Hypothalamus (tissue), 51 donors: ENCODE measurements at regions not wholly inside any gene's neighbourhood (a gene's known extent, or its start where the extent isn't known, plus 50 kb on each side); places are given as distances from the start of the nearest gene placed in this dataset.

Experiments used
- DNase-seq, 51 donors: peaks; one replicate each; lab custom pipeline; 2025; lab: John Stamatoyannopoulos, UW

DNA sequence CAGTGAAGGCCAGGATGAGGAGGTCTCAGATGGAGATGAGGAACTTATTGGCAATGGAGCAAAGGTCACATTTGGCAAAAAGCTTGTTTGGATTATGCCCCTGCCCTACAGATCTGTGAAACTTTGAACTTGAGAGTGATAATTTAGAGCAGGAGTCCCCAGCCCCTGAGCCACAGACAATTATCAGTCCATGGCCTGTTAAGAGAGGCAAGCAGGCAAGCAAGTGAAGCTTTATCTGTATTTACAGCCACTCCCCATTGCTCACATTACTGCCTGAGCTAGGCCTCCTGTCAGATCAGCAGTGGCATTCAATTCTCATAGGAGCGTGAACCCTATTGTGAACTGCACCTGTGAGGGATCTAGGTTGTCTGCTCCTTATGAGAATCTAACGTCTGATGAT is 1076.9 kb upstream of the TENM4 start:
- DNase-seq = no peak

DNA sequence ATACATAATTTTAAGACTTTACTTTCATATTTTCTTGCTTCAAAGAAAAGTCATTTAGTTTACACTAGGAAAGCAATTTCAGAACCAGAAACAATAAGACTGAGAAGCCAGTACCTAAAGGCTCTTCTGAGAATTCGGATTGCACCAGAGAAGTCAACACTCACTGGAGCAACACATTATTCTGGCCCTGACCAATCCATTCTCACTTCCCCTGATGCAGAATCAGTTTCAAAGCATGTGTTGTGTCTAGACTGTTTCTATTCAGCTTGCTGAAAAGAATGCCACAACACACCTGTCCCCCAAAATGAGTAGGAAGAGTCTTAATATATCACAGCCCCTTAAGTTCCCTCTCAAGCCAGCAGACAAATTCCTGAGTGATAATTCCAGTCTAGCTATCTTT is 1074.3 kb upstream of the TENM4 start:
- no peak for DNase-seq

DNA sequence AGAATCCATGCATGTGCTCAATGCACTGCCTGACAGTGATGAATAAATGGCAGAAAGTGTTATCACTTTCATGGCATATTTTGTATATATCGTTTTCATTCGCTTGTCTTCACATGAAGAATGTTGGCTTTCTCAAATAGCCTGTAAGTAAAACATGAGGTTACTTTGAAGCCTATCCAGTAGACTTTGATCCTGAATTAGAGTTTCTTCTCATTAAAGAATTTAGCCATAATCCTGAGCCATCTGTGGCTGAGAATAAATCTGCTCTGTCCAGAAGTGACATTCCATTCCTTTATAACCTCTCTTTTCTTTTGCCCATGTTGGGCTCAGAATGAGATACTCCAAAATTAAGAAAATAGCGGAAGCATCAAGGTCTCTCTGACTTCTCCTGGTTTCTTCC is 1071.7 kb upstream of the TENM4 start:
- DNase-seq = no peak

DNA sequence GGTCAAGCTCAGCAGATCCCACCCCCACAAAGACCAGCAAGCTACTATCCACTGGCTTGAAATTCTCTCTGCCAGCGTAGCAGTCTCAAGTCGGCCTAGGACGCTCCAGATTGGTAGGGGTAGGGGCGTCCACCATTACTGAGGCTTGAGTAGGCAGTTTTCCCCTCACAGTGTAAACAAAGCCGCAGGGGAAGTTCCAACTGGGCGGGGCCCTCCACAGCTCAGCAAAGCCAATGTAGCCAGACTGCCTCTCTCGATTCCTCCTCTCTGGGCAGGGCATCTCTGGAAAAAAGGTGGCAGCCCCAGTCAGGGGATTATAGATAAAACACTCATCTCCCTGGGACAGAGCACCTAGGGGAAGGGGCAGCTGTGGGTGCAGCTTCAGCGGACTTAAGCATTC is 1064.9 kb upstream of the TENM4 start:
- no peak for DNase-seq

DNA sequence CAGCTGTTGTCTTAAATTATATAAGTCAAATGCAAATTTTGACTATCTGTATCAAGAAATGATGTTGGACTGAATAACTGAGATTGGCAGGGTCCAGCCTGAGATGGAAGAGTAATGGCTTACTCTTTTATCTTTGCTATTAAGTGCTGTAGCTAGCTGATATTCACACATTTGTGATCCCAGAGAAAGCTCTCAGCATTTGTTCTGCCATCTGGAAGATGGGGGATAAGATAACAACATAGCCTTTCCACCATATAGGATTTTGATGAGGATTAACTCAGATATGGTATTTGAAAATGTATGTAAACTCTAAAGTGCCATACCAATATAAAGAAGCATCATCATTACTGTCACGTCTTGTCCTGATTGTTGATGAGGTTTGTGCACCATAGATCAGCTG is 1063.2 kb upstream of the TENM4 start:
- DNase-seq = no peak

DNA sequence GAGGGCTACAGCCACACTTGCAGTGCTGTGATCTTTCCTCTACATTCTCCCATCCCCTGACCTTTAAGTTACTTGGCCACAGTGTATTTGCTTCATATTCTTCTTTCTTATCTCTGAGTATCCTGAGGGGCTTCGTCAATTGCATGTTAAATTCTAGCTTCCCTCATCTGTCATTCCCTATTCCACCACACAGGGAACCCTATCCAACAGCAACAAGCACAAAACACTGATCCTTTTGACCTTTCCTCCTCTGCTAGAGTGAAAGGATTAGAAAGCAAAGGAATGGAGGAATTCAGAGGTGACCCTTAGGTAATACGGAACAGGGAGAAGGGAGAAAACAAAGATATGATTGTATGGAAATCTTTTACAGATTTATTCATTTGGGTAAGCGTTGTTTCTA is 1061.7 kb upstream of the TENM4 start:
- no peak for DNase-seq

DNA sequence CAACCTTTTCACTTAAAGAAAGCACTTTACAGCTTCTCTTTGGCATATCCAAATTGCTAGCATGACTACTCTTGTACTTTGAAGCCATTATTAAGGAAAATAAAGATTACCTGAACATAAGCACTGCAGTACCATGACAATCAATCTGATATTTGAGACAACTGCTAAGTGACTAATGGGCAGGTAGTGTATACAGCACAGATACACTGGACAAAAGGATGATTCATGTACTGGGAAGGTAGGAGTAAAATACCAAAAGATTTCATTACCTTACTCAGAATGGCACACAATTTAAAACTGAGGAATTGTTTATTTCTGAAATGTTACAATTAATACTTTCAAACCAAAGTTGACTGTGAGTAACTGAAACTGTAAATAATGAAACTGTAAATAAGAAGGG is 1054.3 kb upstream of the TENM4 start:
- no peak for DNase-seq

DNA sequence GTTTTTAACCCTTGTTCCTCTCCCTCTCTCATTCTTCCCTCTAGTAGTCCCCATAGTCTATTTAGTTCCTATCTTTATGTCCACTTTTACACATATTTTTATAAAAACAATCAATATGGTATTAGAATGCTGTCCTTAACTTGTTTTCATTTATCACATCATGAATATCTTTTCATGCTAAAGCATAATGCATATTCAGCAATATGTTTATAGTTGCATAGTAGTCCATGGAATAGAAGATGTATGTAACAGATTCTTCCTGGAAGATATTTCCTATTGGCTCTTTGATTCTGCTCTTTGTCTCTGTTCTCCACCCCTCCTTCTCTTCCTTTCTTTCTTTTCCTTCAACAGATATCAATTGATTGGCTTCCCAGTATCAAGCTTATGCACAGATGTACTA is 1047.1 kb upstream of the TENM4 start:
- no peak for DNase-seq

DNA sequence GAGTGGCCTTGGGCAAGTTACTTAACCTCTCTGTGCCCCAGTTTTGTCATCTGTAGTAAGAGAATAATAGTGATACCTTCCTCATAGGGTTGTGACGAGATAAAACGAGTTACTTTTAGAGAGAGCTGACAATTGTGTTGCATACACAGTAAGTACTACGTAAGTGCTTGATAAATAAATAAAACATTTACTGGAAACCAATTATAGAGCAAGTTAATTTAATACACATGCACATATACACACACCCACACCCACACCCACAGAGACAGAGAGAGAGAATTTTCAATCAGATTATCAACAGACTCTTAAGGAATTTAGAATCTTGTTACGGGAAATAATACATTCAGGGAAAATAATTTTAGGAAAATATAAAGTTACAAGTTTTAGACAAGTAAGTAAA is 1045.8 kb upstream of the TENM4 start:
- DNase-seq = no peak

DNA sequence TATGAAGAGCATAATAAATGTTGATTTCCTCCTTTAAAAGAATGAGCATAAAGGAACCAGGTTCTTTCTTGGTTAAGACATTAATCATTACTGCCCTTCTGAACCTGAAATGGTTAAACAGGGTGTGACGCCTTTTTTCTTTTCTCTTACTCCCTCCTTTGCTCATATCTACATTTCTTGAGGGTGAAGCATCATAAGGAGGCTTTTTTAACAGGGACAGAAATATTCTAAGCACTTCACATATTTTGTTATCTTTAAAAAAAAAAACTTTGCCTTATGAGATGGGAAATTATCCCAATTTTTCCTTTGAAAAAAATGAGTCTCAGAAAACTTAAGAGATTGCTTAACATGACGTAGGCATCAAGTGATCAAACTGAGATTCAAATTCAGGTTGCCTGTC is 1036.3 kb upstream of the TENM4 start:
- no peak for DNase-seq

DNA sequence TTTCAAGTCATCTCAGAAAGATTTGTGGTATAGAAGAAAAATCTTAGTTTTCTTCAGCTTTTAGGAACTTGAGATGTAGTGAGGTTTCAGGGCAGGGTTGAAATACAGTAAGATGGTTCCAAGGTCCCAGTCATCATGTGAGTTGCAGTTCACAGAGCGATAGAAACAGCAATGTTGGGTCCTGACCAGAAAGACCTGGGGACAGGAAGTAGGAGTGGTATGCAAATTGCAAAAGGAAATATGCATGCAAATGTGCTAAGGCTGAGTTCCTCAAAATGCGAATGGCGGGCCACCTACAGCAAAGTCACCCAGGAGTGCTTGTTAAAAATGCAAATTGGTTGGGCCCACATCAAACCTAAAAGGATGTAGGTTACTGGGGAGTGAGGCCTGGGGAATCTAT is 1032.7 kb upstream of the TENM4 start:
- DNase-seq = no peak

DNA sequence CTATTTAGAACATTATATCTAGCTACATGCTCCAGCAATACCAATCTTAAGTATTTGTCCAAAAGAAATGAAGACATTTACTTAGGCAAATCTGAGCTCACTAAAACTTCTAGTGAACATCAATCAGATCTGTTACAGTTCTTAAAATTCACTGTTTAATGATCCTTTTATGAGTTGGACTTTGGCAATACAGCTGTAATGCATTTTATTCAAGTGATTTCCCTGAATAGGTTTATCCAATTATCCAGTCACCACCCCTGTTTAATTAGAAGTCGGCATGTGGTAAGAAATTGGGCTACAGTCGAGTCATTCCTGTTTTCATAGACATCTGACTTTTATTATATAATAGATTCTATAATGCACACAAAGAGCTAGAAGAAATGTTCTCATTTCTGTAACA is 1029.0 kb upstream of the TENM4 start:
- no peak for DNase-seq

DNA sequence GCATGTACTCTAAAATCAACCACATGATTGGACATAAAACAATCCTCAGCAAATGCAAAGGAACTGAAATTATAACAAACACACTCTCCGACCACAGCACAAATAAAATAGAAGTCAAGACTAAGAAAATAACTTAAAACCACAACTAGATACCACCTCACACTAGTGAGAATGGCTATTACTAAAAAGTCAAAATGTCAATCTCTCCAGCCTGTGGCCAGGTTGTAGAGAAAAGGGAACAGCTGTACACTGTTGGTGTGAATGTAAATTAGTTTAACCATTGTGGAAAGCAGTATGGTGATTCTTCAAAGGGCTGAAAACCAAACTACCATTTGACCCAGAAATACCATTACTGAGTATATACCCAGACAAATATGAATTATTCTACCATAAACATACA is 1025.7 kb upstream of the TENM4 start:
- DNase-seq = no peak

DNA sequence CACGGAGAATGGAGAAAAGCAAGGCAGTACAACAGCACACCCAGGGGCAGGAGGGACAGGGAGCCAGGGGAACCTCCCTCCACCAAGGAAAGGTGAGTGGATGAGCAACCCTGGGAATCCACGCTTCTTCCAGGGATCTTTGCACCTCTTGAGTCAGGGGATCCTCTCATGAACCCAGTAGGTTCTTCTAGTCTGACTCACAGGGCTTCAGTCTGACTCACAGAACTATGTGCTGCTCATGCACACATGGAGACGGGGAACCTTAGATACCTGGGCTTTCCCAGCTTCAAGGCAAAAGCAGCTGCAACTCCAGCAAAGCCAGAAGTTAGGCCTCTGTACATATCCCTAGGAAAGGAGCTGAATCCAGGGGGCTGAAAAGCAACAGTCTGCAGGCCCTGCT is 1021.4 kb upstream of the TENM4 start:
- no peak for DNase-seq

DNA sequence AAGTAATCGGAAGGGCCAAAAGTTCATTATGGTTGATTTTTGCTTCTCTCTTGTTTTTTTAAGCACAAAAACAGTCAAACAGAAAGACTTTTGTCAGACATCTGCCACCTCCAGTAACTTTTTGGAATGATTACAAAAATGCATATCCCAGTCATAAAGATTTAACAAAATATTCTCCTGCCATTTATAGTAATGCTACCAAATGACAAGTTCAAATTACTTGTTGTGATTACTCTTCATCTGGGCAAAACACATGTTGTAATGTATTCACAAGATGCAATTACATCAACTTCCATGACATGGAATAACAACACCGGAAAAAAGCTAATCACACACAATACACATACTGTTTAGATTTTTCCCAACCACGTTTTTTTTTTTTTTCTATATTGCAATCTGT is 1017.5 kb upstream of the TENM4 start:
- no peak for DNase-seq

DNA sequence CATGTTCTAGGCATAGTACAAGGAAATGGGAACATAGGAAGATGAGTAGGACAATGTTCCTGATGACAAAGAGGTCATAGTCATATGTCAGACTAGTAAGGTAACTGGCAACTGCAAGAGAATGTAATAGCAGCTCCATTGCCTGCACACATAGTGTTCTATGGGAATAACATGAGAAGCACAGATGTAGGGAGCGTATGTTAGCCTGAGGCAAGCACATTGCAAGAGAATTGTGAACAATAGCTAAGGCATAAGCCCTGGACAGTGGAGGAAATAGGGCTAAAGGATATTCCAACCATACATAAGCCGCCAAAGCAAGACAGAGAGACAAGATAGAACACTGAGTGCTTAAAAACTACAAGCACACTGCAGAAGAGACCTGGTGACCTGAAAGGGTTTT is 1017.0 kb upstream of the TENM4 start:
- DNase-seq = no peak

DNA sequence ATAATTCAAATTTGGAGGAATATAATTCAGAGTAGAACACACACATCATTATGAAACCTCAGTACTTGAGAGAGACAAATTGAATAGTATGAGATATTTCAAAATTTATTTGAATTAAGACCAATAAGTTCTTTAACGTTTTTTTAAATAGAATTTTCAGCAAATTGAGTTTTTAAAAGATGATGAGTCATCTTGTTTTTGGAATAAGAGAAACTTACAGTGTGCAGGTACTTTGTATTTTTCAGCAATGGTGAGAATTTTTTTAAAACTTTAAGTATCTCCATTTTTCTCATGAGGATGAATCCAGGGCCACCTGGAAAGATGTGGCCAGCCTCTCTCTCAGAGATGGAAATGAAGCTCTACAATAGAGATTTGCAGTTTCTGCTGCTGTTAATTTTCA is 1015.0 kb upstream of the TENM4 start:
- DNase-seq = no peak

DNA sequence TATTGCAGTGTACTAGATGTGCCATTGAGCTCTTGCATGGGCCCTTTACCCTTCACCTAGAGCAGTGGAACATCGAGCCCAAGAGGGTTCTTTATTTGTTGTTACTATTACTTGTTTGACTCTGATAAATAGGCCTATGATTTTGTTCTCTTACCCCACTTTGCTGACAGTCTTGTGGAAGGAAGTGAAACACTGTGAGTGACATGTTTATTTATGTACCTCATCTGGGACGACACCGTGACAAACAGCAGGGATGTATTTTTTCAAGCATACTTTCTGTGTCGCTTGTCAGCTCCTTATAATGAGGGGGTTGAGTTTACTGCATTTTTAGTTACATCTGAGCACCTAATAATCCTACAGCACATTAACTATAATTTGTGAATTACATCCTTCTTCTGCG is 1010.3 kb upstream of the TENM4 start:
- no peak for DNase-seq

DNA sequence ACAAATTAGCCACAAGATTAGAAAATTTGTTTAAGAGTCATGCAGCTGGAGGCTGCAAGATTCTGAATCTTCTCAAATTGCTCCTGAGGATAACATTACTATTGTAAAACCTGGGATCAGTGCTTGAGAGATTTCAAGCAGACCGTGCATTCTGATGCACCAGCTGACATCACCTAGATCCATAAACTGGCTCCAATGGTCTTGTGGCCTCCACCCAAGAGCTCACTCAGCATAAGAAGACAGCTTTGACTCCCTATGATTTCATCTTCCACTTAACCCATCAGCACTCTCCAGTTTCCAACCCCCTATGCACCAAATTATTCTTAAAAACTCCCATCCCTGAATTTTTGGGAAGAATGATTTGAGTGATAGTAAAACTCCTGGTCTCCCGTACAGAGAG is 1007.9 kb upstream of the TENM4 start:
- DNase-seq = no peak

DNA sequence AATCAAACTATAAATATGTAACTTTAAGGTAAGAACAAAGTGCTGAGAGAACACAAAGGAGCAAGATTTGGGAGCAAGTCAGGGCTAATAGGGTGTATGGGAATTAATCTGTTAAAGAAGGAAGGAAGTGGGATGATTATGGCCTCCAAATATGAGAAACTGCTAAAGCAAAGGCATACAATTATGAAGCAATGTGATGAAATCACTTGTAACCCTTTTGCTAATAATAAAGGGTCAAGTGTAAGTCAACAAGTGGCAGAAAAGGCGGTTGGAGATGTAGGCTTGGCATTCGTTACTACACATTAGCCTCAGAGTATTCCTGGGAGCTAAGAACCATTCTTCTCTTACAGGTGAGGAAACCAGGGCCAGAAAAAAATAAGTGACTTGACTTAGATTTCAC is 1002.3 kb upstream of the TENM4 start:
- no peak for DNase-seq

DNA sequence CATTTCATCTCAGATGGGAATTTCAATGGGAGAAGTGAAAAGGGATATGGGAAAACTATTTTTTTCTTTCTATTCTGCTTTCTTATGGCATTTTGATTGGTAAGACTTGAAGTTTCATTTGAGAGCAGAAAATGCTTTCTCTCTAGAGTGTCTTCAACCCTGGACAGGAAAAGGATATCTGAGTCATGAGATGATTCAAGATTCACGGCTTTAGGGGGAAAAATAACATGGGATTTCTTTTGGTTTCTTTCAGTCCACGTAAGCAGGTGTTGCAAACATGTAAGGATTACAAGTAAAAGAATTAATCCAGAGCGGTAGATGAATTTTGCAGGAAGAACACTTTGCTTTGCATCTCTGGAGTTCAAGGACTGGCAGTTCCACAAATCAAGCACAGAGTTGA is 1001.0 kb upstream of the TENM4 start:
- DNase-seq = no peak

DNA sequence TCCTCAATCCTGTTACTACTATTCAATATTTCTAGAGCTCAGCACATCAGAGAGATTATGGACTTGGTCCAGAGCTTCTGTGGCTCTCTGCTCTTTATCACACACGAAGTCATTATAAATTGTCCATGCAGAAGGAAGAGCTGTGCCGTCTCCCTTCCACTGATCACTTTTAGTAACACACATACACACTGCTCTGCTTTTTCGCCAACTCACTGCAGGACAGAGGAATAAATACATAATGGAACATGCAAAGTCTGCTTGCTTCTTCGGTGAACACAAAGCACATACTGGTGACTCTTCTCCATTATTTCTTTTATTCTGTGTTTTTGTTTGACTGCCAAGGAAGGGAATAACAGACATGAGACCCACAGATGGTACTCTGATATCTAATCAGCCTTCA is 1000.0 kb upstream of the TENM4 start:
- no peak for DNase-seq

DNA sequence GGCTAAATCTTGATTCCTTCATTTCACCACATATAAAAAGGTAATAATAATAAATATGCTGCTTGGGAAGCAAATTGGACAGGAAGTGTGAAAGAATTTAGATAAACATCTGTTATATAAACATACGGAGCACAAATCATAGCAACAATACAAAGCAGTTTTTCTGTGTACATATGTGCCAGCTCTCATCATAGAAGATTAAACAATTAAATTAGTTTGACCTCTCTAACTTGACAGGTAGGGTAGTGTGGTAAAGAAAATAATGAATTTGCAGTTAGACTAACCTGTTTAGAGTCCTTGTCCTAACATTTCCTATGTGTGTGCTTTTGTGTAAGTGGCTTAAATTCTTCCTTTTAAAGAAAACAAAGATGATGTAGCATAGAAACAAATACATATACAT is 995.7 kb upstream of the TENM4 start:
- DNase-seq = no peak

DNA sequence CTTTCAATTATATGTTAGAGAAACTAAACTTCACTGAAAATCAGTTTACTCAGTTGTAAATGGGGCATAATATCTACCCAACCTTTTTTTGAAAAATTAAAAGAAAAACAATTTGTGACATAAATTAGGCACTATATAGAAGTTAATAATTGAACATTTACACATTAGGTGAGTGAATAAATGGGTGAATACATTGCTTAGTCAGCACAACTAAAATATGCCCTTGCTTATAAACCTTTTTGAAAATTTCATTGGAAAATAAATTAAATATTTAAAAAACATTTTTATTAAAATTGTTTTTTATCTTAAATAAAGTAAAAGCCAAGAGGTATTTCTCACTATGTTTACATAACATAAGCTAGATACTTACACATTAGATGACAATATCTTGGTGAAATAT is 994.5 kb upstream of the TENM4 start:
- no peak for DNase-seq
